ENCODE measurements at regions not wholly inside any gene's neighbourhood (a gene's known extent, or its start where the extent isn't known, plus 50 kb on each side); places are given as distances from the start of the nearest gene placed in this dataset.

- intact Hi-C loops (cut with micrococcal nuclease), result no loop called here
- no peaks in the 10 kb centered on the region for H3K4me1 ChIP-seq
Measured at GRCh38 chr15:70493787-70494516, 269.4 kb downstream of the UACA start.

GRCh38 chr15:70493376-70493775 is 270.0 kb downstream of the UACA start:
- Histone ChIP-seq H3K27me3 (ENCODE audit: low read depth) (peaks cover 18% of the 10 kb centered on the region), H3K4me3 (no peak overlapping the region), H3K27ac (replicated peaks) (no peak overlapping the region), H3K4me1 (no peaks in the 10 kb centered on the region), H3K36me3 (no peaks in the 10 kb centered on the region), H3K9me3 (replicated peaks) (no peaks in the 10 kb centered on the region)
- intact Hi-C loops (cut with micrococcal nuclease), result no loop called here
- no peak for DNase-seq
- TF ChIP-seq, protein P1, sequence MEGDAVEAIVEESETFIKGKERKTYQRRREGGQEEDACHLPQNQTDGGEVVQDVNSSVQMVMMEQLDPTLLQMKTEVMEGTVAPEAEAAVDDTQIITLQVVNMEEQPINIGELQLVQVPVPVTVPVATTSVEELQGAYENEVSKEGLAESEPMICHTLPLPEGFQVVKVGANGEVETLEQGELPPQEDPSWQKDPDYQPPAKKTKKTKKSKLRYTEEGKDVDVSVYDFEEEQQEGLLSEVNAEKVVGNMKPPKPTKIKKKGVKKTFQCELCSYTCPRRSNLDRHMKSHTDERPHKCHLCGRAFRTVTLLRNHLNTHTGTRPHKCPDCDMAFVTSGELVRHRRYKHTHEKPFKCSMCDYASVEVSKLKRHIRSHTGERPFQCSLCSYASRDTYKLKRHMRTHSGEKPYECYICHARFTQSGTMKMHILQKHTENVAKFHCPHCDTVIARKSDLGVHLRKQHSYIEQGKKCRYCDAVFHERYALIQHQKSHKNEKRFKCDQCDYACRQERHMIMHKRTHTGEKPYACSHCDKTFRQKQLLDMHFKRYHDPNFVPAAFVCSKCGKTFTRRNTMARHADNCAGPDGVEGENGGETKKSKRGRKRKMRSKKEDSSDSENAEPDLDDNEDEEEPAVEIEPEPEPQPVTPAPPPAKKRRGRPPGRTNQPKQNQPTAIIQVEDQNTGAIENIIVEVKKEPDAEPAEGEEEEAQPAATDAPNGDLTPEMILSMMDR (IDR thresholded peaks at IDR 0.05; ENCODE audit: borderline replicate concordance), result no peak

More at GRCh38 chr15:70493787-70494516, 269.4 kb downstream of the UACA start:
- no peaks in the 10 kb centered on the region for H3K9me3 ChIP-seq (replicated peaks)
- H3K27ac ChIP-seq (replicated peaks), result no peak overlapping the region
- no peak for DNase-seq
- H3K27me3 ChIP-seq (ENCODE audit: low read depth), result peaks cover 18% of the 10 kb centered on the region
- no peak overlapping the region for H3K4me3 ChIP-seq
- TF ChIP-seq, protein P1 (IDR thresholded peaks at IDR 0.05; ENCODE audit: borderline replicate concordance), result no peak
- no peaks in the 10 kb centered on the region for H3K36me3 ChIP-seq

DNA sequence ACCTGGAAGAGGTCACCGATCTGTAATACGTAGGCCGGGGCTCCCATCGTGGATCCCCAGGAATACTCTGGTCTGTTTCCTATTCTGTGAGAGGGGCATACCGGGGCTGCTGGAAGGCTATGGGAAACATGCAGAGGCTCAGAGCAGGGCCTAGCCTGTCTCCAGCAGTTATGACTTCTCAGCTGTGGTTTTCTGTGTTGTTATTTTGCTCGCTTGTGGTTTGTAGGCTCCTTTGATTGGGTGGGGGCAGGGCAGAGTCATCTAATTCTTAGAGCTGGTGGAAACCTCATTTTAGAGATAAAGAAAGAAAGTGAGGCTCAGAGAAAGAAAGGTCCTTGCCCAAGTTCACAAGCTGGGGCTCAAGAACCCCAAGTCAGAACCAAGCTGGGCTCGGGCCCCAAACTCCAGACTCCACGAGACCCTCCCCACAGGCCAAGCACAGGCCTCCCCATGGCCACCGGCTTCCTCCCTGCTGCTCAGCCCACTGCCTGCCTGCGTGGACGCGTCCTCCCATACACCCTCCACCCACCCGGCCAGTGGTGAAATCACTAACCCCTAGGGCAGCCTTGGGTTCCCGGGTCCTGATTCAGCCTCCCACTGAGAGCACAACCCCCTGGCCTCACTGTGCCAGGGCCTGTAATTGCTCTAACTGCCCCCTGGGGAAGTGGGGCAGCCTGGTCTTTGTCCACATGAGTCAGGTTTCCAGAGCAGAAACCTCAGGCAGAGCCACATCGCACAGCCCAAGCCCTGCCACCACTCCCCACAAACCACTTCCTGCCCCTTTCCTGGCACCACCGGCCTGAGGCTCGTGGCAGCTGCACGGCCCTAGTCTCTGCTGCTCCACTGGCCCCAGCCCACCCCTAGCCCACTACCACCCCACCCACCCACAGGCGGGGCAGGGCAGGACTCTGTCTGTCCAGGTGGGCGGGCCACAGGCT is 270.8 kb downstream of the UACA start:
- Histone ChIP-seq H3K36me3 (no peaks in the 10 kb centered on the region), H3K4me3 (no peak overlapping the region), H3K27me3 (ENCODE audit: low read depth) (peaks cover 18% of the 10 kb centered on the region), H3K4me1 (no peaks in the 10 kb centered on the region), H3K9me3 (replicated peaks) (no peaks in the 10 kb centered on the region), H3K27ac (replicated peaks) (no peak overlapping the region)
- TF ChIP-seq, protein P1 (IDR thresholded peaks at IDR 0.05; ENCODE audit: borderline replicate concordance), result no peak
- intact Hi-C loops (cut with micrococcal nuclease), result no loop called here
- peak; percentile 64 for DNase-seq

DNA sequence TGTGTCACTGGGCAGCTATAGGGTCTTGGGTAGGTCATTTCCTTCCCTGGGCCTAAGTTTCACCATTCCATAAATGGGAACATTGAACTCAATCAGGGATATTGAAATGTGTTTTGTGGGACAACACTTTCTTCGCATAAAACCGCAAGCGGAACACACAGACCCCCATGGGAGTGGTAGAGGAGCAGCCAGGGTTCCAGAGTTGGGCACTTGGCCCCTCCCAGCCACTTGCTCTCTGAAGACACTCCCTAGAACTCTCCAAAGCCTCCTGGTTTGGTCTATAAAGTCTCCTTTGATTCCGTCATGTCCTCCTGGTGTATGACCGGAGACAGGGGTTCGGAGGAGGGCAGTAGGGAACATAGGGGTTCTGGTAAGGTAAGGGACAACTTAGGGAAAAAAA is 271.7 kb downstream of the UACA start:
- H3K27me3 ChIP-seq (ENCODE audit: low read depth), result peaks cover 18% of the 10 kb centered on the region
- no peaks in the 10 kb centered on the region for H3K36me3 ChIP-seq
- H3K4me3 ChIP-seq, result no peak overlapping the region
- TF ChIP-seq, protein P1 (IDR thresholded peaks at IDR 0.05; ENCODE audit: borderline replicate concordance), result no peak
- no peak for DNase-seq
- intact Hi-C loops (cut with micrococcal nuclease), result no loop called here
- H3K27ac ChIP-seq (replicated peaks), result no peak overlapping the region
- no peaks in the 10 kb centered on the region for H3K9me3 ChIP-seq (replicated peaks)
- no peaks in the 10 kb centered on the region for H3K4me1 ChIP-seq

DNA sequence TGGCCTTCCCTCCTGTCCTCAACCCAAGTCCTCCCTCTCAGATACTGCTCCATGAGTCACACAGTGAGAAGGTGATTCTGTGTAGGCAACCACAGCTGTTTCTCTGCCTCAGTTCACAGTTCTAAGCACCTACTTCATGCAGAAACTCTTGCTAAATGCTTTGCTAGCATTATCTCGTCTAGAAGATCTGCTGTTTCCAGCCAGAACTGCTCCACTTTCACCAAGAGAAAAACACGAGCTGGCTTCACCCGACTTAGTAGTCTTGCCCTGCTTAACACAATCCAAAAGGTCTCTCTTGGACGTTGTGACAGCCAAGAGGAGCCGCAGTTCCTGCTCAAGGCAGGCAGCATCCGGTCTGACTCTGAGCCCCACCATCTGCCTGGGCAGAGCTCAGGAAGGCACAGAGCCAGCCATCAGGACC is 272.1 kb downstream of the UACA start:
- no peak overlapping the region for H3K27ac ChIP-seq (replicated peaks)
- H3K4me1 ChIP-seq, result no peaks in the 10 kb centered on the region
- intact Hi-C loops (cut with micrococcal nuclease), result no loop called here
- H3K36me3 ChIP-seq, result no peaks in the 10 kb centered on the region
- peaks cover 18% of the 10 kb centered on the region for H3K27me3 ChIP-seq (ENCODE audit: low read depth)
- no peaks in the 10 kb centered on the region for H3K9me3 ChIP-seq (replicated peaks)
- DNase-seq, result no peak
- H3K4me3 ChIP-seq, result no peak overlapping the region
- TF ChIP-seq, protein P1 (IDR thresholded peaks at IDR 0.05; ENCODE audit: borderline replicate concordance), result no peak

Data from left ventricle myocardium inferior (tissue), 1 donor.